ENCODE measurements at regions not wholly inside any gene's neighbourhood (a gene's known extent, or its start where the extent isn't known, plus 50 kb on each side); places are given as distances from the start of the nearest gene placed in this dataset.

- DNase-seq = no peak
Measured at GRCh38 chr2:238655974-238656722, 191.7 kb upstream of the TWIST2 start.

GRCh38 chr2:238657132-238658053 lies 190.5 kb upstream of the TWIST2 start:
- no peak for DNase-seq

GRCh38 chr2:238658054-238658407 lies 189.9 kb upstream of the TWIST2 start:
- DNase-seq = no peak

- no peak for DNase-seq
Measured at GRCh38 chr2:238658820-238659219, 189.1 kb upstream of the TWIST2 start.

- no peak for DNase-seq
Measured at GRCh38 chr2:238659231-238659630, 188.7 kb upstream of the TWIST2 start.

- no peak for DNase-seq
Measured at GRCh38 chr2:238663586-238663985, 184.3 kb upstream of the TWIST2 start.

- no peak for DNase-seq
Measured at GRCh38 chr2:238665919-238666318, 182.0 kb upstream of the TWIST2 start.

GRCh38 chr2:238666543-238666942 lies 181.3 kb upstream of the TWIST2 start:
- no peak for DNase-seq

- DNase-seq = no peak
Measured at GRCh38 chr2:238667008-238667407, 180.9 kb upstream of the TWIST2 start.

- DNase-seq = no peak
Measured at GRCh38 chr2:238667639-238668038, 180.2 kb upstream of the TWIST2 start.

- DNase-seq = no peak
Measured at GRCh38 chr2:238668426-238668825, 179.5 kb upstream of the TWIST2 start.

GRCh38 chr2:238669046-238669445 lies 178.8 kb upstream of the TWIST2 start:
- DNase-seq = no peak

- no peak for DNase-seq
Measured at GRCh38 chr2:238669581-238670080, 178.3 kb upstream of the TWIST2 start.

- no peak for DNase-seq
Measured at GRCh38 chr2:238670111-238670585, 177.7 kb upstream of the TWIST2 start.

GRCh38 chr2:238682536-238682935 lies 165.3 kb upstream of the TWIST2 start:
- DNase-seq = no peak

- no peak for DNase-seq
Measured at GRCh38 chr2:238684362-238685326, 163.2 kb upstream of the TWIST2 start.

GRCh38 chr2:238685327-238685709 lies 162.6 kb upstream of the TWIST2 start:
- no peak for DNase-seq

- no peak for DNase-seq
Measured at GRCh38 chr2:238685713-238686112, 162.2 kb upstream of the TWIST2 start.

GRCh38 chr2:238686223-238686622 lies 161.7 kb upstream of the TWIST2 start:
- no peak for DNase-seq

GRCh38 chr2:238688193-238689153 lies 159.4 kb upstream of the TWIST2 start:
- no peak for DNase-seq

- no peak for DNase-seq
Measured at GRCh38 chr2:238689331-238689730, 158.6 kb upstream of the TWIST2 start.
